Neuronal stem cell (in vitro differentiated cells): ENCODE measurements at regions not wholly inside any gene's neighbourhood (a gene's known extent, or its start where the extent isn't known, plus 50 kb on each side); places are given as distances from the start of the nearest gene placed in this dataset.

Source experiments
- DNase-seq: peaks from one replicate; pipeline ENCODE4 v3.0.0-alpha.2; 2013; ENCODE audit warnings: low spot score
- H2AFZ ChIP-seq: one replicate; pipeline ENCODE4 v1.6.1; 2013; ENCODE audit warnings: mild to moderate bottlenecking, low read length, inconsistent platforms
- H2AK5ac ChIP-seq: 2 replicates; pipeline ENCODE4 v1.6.1; 2013; ENCODE audit warnings: low read depth, mild to moderate bottlenecking, inconsistent platforms, low read length, moderate library complexity, mixed read lengths
- H2BK120ac ChIP-seq: 2 replicates; pipeline ENCODE4 v1.6.1; 2013; ENCODE audit warnings: low read depth, mild to moderate bottlenecking, inconsistent platforms, low read length, moderate library complexity, mixed read lengths
- H2BK12ac ChIP-seq: one replicate; pipeline ENCODE4 v1.6.1; 2013; ENCODE audit warnings: low read length, inconsistent platforms
- H2BK15ac ChIP-seq: 2 replicates; pipeline ENCODE4 v1.6.1; 2013; ENCODE audit warnings: mild to moderate bottlenecking, low read length, inconsistent platforms, mixed read lengths
- H2BK5ac ChIP-seq: one replicate; pipeline ENCODE4 v1.6.1; 2013; ENCODE audit warnings: inconsistent platforms, mild to moderate bottlenecking, low read length, moderate library complexity
- H3K14ac ChIP-seq: one replicate; pipeline ENCODE4 v1.6.1; 2013; ENCODE audit warnings: low read length, inconsistent platforms
- H3K18ac ChIP-seq: 2 replicates; pipeline ENCODE4 v1.6.1; 2013; ENCODE audit warnings: low read length, inconsistent platforms
- H3K23ac ChIP-seq: 2 replicates; pipeline ENCODE4 v1.6.1; 2013; ENCODE audit warnings: low read depth, mild to moderate bottlenecking, mixed read lengths, low read length, inconsistent platforms; ENCODE audit not compliant: poor library complexity
- H3K27ac ChIP-seq: replicated peaks from 3 replicates; pipeline ENCODE4 v1.5.1; 2013; ENCODE audit warnings: low read length, inconsistent platforms
- H3K27me3 ChIP-seq, 3 experiments: 2 replicates each; pipeline ENCODE4 v1.6.1; 2013; ENCODE audit warnings: low read length in 3 of 3, mild to moderate bottlenecking in 2 of 3, inconsistent platforms in 1 of 3, low read depth in 1 of 3, mixed read lengths in 1 of 3, moderate library complexity in 1 of 3; ENCODE audit not compliant: control insufficient read depth in 3 of 3, insufficient read depth in 3 of 3
- H3K36me3 ChIP-seq, 2 donors: replicated peaks in 1 of 2; 2 replicates each; pipeline ENCODE4 v1.6.1; 2013; ENCODE audit warnings: low read length in 2 of 2; ENCODE audit not compliant: control insufficient read depth in 2 of 2, insufficient read depth in 2 of 2
- H3K4ac ChIP-seq: 2 replicates; pipeline ENCODE4 v1.6.1; 2013; ENCODE audit warnings: inconsistent platforms, mild to moderate bottlenecking, low read length, moderate library complexity
- H3K4me1 ChIP-seq, 2 donors: 1 replicate in 1 of 2; 2 replicates in 1 of 2; pipeline ENCODE4 v1.6.1; 2013; ENCODE audit warnings: low read length in 2 of 2, low read depth in 1 of 2; ENCODE audit not compliant: control insufficient read depth in 2 of 2, insufficient read depth in 1 of 2
- H3K4me2 ChIP-seq: one replicate; pipeline ENCODE4 v1.6.1; 2013; ENCODE audit warnings: mild to moderate bottlenecking, low read length, inconsistent platforms; ENCODE audit not compliant: insufficient read depth, poor library complexity, severe bottlenecking
- H3K4me3 ChIP-seq, 2 donors: 2 replicates each; pipeline ENCODE4 v1.5.1; 2013; ENCODE audit warnings: low read length in 2 of 2, mild to moderate bottlenecking in 2 of 2, inconsistent platforms in 1 of 2, moderate library complexity in 1 of 2
- H3K79me1 ChIP-seq: one replicate; pipeline ENCODE4 v1.6.1; 2013; ENCODE audit warnings: low read depth, mild to moderate bottlenecking, inconsistent platforms, low read length, moderate library complexity
- H3K9ac ChIP-seq: one replicate; pipeline ENCODE4 v1.6.1; 2013; ENCODE audit warnings: mild to moderate bottlenecking, low read depth, low read length, inconsistent platforms; ENCODE audit not compliant: poor library complexity
- H3K9me3 ChIP-seq, 2 donors: replicated peaks in 1 of 2; 2 replicates each; pipeline versions ENCODE3 to v1.6.1; 2013; ENCODE audit warnings: low read length in 2 of 2, mild to moderate bottlenecking in 2 of 2, inconsistent platforms in 1 of 2, low read depth in 1 of 2, mixed read lengths in 1 of 2, moderate library complexity in 1 of 2; ENCODE audit not compliant: control insufficient read depth in 2 of 2, insufficient read depth in 1 of 2
- H4K8ac ChIP-seq: one replicate; pipeline ENCODE4 v1.6.1; 2013; ENCODE audit warnings: low read depth, mild to moderate bottlenecking, inconsistent platforms, low read length, moderate library complexity
- H4K91ac ChIP-seq: one replicate; pipeline ENCODE4 v1.6.1; 2013; ENCODE audit warnings: low read length, low read depth, mild to moderate bottlenecking, inconsistent platforms; ENCODE audit not compliant: poor library complexity
- WGBS, 2 donors: extraction: QIAGEN DNeasy Blood & Tissue Kit; methylation state at CpG; one replicate each; pipeline ENCODE4 v1.1.7; 2013; ENCODE audit warnings: missing lambda C conversion rate in 2 of 2, mixed read lengths in 1 of 2; ENCODE audit not compliant: insufficient read length in 2 of 2, insufficient replicate concordance in 1 of 2; ENCODE audit errors: extremely low coverage in 2 of 2; 5-methylcytosine and 5-hydroxymethylcytosine counted together

- Histone ChIP-seq H2BK5ac (peak overlapping the region; percentile 83), H4K8ac (no peak overlapping the region), H3K4me3 (peak overlapping the region; percentile 95 to 99), H3K4ac (no peak overlapping the region), H3K4me2 (peak overlapping the region; percentile 67), H3K27ac (peak overlapping the region; percentile 77), H2AFZ (peak overlapping the region; percentile 99), H3K27me3 (peaks cover 0 to 14% (median 0%) of the 10 kb centered on the region in 3 experiments), H3K4me1 (peaks cover 0 to 2% of the 10 kb centered on the region in 2 donors), H3K9ac (peak overlapping the region; percentile 92), H2BK12ac (no peak overlapping the region), H3K14ac (no peak overlapping the region), H3K36me3 (no peaks in the 10 kb centered on the region), H4K91ac (no peak overlapping the region), H3K79me1 (no peaks in the 10 kb centered on the region), H3K23ac (peak overlapping the region; percentile 89), H2BK15ac (peak overlapping the region; percentile 65), H2AK5ac (peak overlapping the region; percentile 40), H3K9me3 (peaks cover 0 to 3% of the 10 kb centered on the region in 2 donors), H2BK120ac (no peak overlapping the region), H3K18ac (peak overlapping the region; percentile 96)
- peak; percentile 87 for DNase-seq
- WGBS, 2 donors = no CpG with 5 or more reads among the region's 39 CpGs
Observed at GRCh38 chr6:27177485-27178406, 69.8 kb upstream of the PRSS16 start.

GRCh38 chr6:27178407-27178730 lies 69.1 kb upstream of the PRSS16 start:
- Histone ChIP-seq H3K4me1 (peaks cover 0 to 2% of the 10 kb centered on the region in 2 donors), H3K79me1 (no peaks in the 10 kb centered on the region), H3K4me2 (peak overlapping the region; percentile 37), H2BK15ac (no peak overlapping the region), H3K4ac (no peak overlapping the region), H4K91ac (no peak overlapping the region), H3K36me3 (no peaks in the 10 kb centered on the region), H3K9ac (peak overlapping the region; percentile 12), H2BK120ac (no peak overlapping the region), H3K18ac (peak overlapping the region; percentile 74), H3K9me3 (peaks cover 0 to 3% of the 10 kb centered on the region in 2 donors), H2AK5ac (no peak overlapping the region), H3K4me3 (peak overlapping the region; percentile 95 to 99), H4K8ac (no peak overlapping the region), H3K14ac (no peak overlapping the region), H3K27ac (peak overlapping the region; percentile 64), H2BK12ac (no peak overlapping the region), H3K23ac (no peak overlapping the region), H2AFZ (peak overlapping the region; percentile 99), H3K27me3 (peaks cover 0 to 14% (median 0%) of the 10 kb centered on the region in 3 experiments), H2BK5ac (no peak overlapping the region)
- no CpG with 5 or more reads among the region's 21 CpGs for WGBS, 2 donors
- no peak for DNase-seq

GRCh38 chr6:27178860-27179259 lies 68.6 kb upstream of the PRSS16 start:
- H2AK5ac ChIP-seq = no peak overlapping the region
- no peak overlapping the region for H3K14ac ChIP-seq
- peak overlapping the region; percentile 95 to 99 for H3K4me3 ChIP-seq
- peaks cover 0 to 14% (median 0%) of the 10 kb centered on the region in 3 experiments for H3K27me3 ChIP-seq
- H3K4me2 ChIP-seq = peak overlapping the region; percentile 34
- H3K9me3 ChIP-seq = peaks cover 0 to 3% of the 10 kb centered on the region in 2 donors
- no peak overlapping the region for H2BK5ac ChIP-seq
- H2BK15ac ChIP-seq = no peak overlapping the region
- no peak overlapping the region for H3K9ac ChIP-seq
- H3K4me1 ChIP-seq = peaks cover 0 to 2% of the 10 kb centered on the region in 2 donors
- no peaks in the 10 kb centered on the region for H3K79me1 ChIP-seq
- H3K36me3 ChIP-seq = no peaks in the 10 kb centered on the region
- no peak overlapping the region for H3K23ac ChIP-seq
- no CpG with 5 or more reads among the region's 15 CpGs for WGBS, 2 donors
- H2BK12ac ChIP-seq = no peak overlapping the region
- DNase-seq = no peak
- H4K91ac ChIP-seq = no peak overlapping the region
- no peak overlapping the region for H2BK120ac ChIP-seq
- no peak overlapping the region for H3K27ac ChIP-seq
- H3K18ac ChIP-seq = no peak overlapping the region
- H4K8ac ChIP-seq = no peak overlapping the region
- H3K4ac ChIP-seq = no peak overlapping the region
- peak overlapping the region; percentile 99 for H2AFZ ChIP-seq

GRCh38 chr6:27183060-27183832 lies 64.3 kb upstream of the PRSS16 start:
- Histone ChIP-seq H2BK120ac (no peak overlapping the region), H4K8ac (no peak overlapping the region), H3K27me3 (peaks cover 0 to 14% (median 0%) of the 10 kb centered on the region in 3 experiments), H3K79me1 (no peaks in the 10 kb centered on the region), H3K9me3 (peaks cover 0 to 3% of the 10 kb centered on the region in 2 donors), H4K91ac (no peak overlapping the region), H2BK15ac (no peak overlapping the region), H3K4me2 (no peak overlapping the region), H3K4me3 (no peak overlapping the region), H3K36me3 (no peaks in the 10 kb centered on the region), H3K23ac (no peak overlapping the region), H2AK5ac (no peak overlapping the region), H3K4me1 (peaks cover 2% of the 10 kb centered on the region in 2 donors), H2AFZ (no peak overlapping the region), H3K27ac (no peak overlapping the region), H3K4ac (no peak overlapping the region), H2BK12ac (no peak overlapping the region), H3K18ac (no peak overlapping the region), H3K9ac (no peak overlapping the region), H2BK5ac (no peak overlapping the region), H3K14ac (no peak overlapping the region)
- DNase-seq = no peak
- WGBS, 2 donors = no CpG with 5 or more reads among the region's 9 CpGs
